ENCODE measurements at regions not wholly inside any gene's neighbourhood (a gene's known extent, or its start where the extent isn't known, plus 50 kb on each side); places are given as distances from the start of the nearest gene placed in this dataset.

DNA sequence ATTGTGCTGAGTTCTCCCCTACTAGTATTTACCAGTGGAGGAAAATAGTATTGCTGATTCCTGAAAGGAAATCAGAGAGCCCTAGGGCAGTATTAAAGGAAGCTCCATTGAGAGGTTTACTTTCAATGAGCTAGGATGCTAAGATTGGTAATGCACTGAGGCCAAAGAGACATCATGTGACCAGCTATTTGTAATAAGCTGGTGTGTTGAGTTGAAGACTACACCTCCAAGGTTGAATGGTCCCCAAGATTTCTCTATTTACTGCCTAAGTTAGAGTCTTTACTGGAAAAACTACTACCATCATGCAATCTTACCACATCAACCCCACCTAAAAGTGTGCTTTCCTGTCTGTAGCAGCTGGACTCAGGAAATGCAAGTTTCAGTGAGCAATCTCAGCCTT is 151.5 kb upstream of the GJE1 start:
- TF ChIP-seq, protein P1, sequence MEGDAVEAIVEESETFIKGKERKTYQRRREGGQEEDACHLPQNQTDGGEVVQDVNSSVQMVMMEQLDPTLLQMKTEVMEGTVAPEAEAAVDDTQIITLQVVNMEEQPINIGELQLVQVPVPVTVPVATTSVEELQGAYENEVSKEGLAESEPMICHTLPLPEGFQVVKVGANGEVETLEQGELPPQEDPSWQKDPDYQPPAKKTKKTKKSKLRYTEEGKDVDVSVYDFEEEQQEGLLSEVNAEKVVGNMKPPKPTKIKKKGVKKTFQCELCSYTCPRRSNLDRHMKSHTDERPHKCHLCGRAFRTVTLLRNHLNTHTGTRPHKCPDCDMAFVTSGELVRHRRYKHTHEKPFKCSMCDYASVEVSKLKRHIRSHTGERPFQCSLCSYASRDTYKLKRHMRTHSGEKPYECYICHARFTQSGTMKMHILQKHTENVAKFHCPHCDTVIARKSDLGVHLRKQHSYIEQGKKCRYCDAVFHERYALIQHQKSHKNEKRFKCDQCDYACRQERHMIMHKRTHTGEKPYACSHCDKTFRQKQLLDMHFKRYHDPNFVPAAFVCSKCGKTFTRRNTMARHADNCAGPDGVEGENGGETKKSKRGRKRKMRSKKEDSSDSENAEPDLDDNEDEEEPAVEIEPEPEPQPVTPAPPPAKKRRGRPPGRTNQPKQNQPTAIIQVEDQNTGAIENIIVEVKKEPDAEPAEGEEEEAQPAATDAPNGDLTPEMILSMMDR (IDR thresholded peaks at IDR 0.05), result no peak
- no peak for TF ChIP-seq ZFX (IDR thresholded peaks at IDR 0.05; ENCODE audit: borderline replicate concordance)
